ENCODE measurements at regions not wholly inside any gene's neighbourhood (a gene's known extent, or its start where the extent isn't known, plus 50 kb on each side); places are given as distances from the start of the nearest gene placed in this dataset.

DNA sequence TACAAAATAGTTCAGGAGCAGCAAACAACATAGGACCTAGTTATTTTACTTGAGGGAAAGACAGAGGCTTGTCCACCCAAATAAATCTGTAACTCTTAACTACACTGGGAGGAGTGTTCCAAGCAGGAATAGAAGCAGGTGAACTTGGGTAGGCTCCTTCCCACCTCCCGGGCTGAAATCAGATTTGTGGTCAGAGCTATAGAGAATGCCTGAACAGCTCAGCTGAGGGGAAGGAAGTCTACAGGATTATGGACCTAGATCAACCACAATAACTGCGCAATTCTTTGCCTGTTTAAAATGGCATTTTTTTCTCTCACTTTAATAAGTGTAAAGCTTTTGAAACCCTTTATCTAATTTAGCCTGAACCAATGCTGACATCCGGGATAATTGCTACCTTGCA, 73.5 kb upstream of the IRS2 start:
- no peaks in the 10 kb centered on the region for H3K36me3 ChIP-seq (ENCODE audit: control insufficient read depth, insufficient read depth, low read length)
- no peaks in the 10 kb centered on the region for H3K27me3 ChIP-seq (ENCODE audit: control insufficient read depth, insufficient read depth, low read length)
- in situ Hi-C loops (cut with HindIII; ENCODE audit: low pct_unique_long_range_greater_than_20kb, low sequenced_read_pairs) (no loop called here), intact Hi-C loops (cut with micrococcal nuclease; ENCODE audit: unreplicated experiment) (no loop called here)
- POLR2A ChIA-PET, result interaction anchor here (0.5 kb wide), 1 partner anchor 40 kb away, joined by 5 read pairs; no protein-coding TSS in a partner anchor
- no peak for TF ChIP-seq POLR2AphosphoS5 (IDR thresholded peaks at IDR 0.05; ENCODE audit: low read depth, low read length)
- TF ChIP-seq TCF7L2 (IDR thresholded peaks at IDR 0.05; ENCODE audit: low read depth, low read length), result no peak
- TF ChIP-seq, protein P1, sequence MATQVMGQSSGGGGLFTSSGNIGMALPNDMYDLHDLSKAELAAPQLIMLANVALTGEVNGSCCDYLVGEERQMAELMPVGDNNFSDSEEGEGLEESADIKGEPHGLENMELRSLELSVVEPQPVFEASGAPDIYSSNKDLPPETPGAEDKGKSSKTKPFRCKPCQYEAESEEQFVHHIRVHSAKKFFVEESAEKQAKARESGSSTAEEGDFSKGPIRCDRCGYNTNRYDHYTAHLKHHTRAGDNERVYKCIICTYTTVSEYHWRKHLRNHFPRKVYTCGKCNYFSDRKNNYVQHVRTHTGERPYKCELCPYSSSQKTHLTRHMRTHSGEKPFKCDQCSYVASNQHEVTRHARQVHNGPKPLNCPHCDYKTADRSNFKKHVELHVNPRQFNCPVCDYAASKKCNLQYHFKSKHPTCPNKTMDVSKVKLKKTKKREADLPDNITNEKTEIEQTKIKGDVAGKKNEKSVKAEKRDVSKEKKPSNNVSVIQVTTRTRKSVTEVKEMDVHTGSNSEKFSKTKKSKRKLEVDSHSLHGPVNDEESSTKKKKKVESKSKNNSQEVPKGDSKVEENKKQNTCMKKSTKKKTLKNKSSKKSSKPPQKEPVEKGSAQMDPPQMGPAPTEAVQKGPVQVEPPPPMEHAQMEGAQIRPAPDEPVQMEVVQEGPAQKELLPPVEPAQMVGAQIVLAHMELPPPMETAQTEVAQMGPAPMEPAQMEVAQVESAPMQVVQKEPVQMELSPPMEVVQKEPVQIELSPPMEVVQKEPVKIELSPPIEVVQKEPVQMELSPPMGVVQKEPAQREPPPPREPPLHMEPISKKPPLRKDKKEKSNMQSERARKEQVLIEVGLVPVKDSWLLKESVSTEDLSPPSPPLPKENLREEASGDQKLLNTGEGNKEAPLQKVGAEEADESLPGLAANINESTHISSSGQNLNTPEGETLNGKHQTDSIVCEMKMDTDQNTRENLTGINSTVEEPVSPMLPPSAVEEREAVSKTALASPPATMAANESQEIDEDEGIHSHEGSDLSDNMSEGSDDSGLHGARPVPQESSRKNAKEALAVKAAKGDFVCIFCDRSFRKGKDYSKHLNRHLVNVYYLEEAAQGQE (IDR thresholded peaks at IDR 0.05; ENCODE audit: insufficient read depth in 1 of 2, low read depth in 2 of 2, low read length in 1 of 2), result no peak
- no peak for TF ChIP-seq SIN3A (IDR thresholded peaks at IDR 0.05; ENCODE audit: borderline replicate concordance, insufficient read depth, low read depth, low read length)
- TF ChIP-seq, protein P2, sequence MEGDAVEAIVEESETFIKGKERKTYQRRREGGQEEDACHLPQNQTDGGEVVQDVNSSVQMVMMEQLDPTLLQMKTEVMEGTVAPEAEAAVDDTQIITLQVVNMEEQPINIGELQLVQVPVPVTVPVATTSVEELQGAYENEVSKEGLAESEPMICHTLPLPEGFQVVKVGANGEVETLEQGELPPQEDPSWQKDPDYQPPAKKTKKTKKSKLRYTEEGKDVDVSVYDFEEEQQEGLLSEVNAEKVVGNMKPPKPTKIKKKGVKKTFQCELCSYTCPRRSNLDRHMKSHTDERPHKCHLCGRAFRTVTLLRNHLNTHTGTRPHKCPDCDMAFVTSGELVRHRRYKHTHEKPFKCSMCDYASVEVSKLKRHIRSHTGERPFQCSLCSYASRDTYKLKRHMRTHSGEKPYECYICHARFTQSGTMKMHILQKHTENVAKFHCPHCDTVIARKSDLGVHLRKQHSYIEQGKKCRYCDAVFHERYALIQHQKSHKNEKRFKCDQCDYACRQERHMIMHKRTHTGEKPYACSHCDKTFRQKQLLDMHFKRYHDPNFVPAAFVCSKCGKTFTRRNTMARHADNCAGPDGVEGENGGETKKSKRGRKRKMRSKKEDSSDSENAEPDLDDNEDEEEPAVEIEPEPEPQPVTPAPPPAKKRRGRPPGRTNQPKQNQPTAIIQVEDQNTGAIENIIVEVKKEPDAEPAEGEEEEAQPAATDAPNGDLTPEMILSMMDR (IDR thresholded peaks at IDR 0.05), result no peak
- H3K9me3 ChIP-seq (ENCODE audit: control insufficient read depth, insufficient read depth, low read depth, low read length), result no peaks in the 10 kb centered on the region
- H3K27ac ChIP-seq (ENCODE audit: low read length), result no peak overlapping the region
- ATAC-seq (no peak), DNase-seq (ENCODE audit: low read depth, low spot score) (no peak)
- H3K4me3 ChIP-seq (ENCODE audit: low read depth in 2 of 2, low read length in 2 of 2), result no peak overlapping the region
- BruUV-seq (replicated peaks), result no TSS peak
- no peaks in the 10 kb centered on the region for H3K4me1 ChIP-seq (ENCODE audit: control insufficient read depth, insufficient read depth, low read length)
- CTCF ChIA-PET, result no interaction called here

DNA sequence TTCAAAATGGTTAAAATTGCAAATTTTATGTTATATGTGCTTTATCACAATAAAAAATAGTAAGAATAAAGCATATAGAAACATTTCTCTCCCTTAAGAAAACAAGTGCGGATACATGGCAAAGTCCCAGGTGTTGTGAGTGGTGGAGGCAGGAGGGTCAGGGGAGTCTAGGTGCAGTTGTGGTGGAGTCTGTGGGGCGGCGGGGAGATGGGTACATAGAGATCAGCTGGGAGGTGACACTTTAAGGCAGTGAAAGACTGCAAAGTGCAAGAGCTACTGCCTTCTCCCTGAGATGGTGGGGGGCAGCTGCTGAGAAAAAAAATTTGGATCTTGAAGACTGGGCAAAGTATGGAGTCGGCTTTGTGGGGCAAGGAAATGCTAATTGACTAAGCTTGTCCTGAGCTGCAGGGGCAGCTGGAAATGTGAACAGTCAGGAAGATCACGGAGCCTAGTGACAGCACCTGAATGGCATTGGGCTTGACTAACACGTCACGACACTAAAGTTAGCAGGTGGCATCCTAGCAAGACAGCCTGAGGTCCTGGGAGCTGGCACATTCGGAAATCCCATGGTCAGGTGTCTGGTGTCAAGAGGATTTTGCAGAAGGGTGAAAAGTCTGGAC, 72.9 kb upstream of the IRS2 start:
- DNase-seq (ENCODE audit: low read depth, low spot score), result no peak
- BruUV-seq (replicated peaks), result no TSS peak
- no peaks in the 10 kb centered on the region for H3K9me3 ChIP-seq (ENCODE audit: control insufficient read depth, insufficient read depth, low read depth, low read length)
- CTCF ChIA-PET, result no interaction called here
- TF ChIP-seq POLR2AphosphoS5 (IDR thresholded peaks at IDR 0.05; ENCODE audit: low read depth, low read length) (no peak), SIN3A (IDR thresholded peaks at IDR 0.05; ENCODE audit: borderline replicate concordance, insufficient read depth, low read depth, low read length) (no peak), TCF7L2 (IDR thresholded peaks at IDR 0.05; ENCODE audit: low read depth, low read length) (no peak)
- TF ChIP-seq, protein P1 (IDR thresholded peaks at IDR 0.05; ENCODE audit: insufficient read depth in 1 of 2, low read depth in 2 of 2, low read length in 1 of 2), result no peak
- H3K27ac ChIP-seq (ENCODE audit: low read length), result no peak overlapping the region
- H3K27me3 ChIP-seq (ENCODE audit: control insufficient read depth, insufficient read depth, low read length), result no peaks in the 10 kb centered on the region
- H3K4me1 ChIP-seq (ENCODE audit: control insufficient read depth, insufficient read depth, low read length), result no peaks in the 10 kb centered on the region
- H3K4me3 ChIP-seq (ENCODE audit: low read depth in 2 of 2, low read length in 2 of 2), result no peak overlapping the region
- POLR2A ChIA-PET, result no interaction called here
- H3K36me3 ChIP-seq (ENCODE audit: control insufficient read depth, insufficient read depth, low read length), result no peaks in the 10 kb centered on the region
- intact Hi-C loops (cut with micrococcal nuclease; ENCODE audit: unreplicated experiment), result no loop called here
- ATAC-seq, result no peak
- in situ Hi-C loops (cut with HindIII; ENCODE audit: low pct_unique_long_range_greater_than_20kb, low sequenced_read_pairs), result no loop called here
